Tibial nerve (tissue), 3 donors: ENCODE measurements at regions not wholly inside any gene's neighbourhood (a gene's known extent, or its start where the extent isn't known, plus 50 kb on each side); places are given as distances from the start of the nearest gene placed in this dataset.

ENCODE experiments used
- POLR2A ChIP-seq, 2 donors: fragments of 450-650 bp; IDR thresholded peaks; one replicate each; pipeline ENCODE4 v1.6.1; 2017; ENCODE audit warnings: antibody characterized with exemption in 2 of 2, mild to moderate bottlenecking in 2 of 2, moderate library complexity in 2 of 2
- TF ChIP-seq, protein P1 (sequence below), 5 experiments: fragments of 200-600 bp in 3 of 5; fragments of 450-650 bp in 2 of 5; sonication (generic) in 3 of 5; IDR thresholded peaks; one replicate each; pipeline ENCODE4 v1.5.1; 2016 to 2019; ENCODE audit warnings: antibody characterized with exemption in 5 of 5, mild to moderate bottlenecking in 3 of 5, moderate library complexity in 2 of 5

DNA sequence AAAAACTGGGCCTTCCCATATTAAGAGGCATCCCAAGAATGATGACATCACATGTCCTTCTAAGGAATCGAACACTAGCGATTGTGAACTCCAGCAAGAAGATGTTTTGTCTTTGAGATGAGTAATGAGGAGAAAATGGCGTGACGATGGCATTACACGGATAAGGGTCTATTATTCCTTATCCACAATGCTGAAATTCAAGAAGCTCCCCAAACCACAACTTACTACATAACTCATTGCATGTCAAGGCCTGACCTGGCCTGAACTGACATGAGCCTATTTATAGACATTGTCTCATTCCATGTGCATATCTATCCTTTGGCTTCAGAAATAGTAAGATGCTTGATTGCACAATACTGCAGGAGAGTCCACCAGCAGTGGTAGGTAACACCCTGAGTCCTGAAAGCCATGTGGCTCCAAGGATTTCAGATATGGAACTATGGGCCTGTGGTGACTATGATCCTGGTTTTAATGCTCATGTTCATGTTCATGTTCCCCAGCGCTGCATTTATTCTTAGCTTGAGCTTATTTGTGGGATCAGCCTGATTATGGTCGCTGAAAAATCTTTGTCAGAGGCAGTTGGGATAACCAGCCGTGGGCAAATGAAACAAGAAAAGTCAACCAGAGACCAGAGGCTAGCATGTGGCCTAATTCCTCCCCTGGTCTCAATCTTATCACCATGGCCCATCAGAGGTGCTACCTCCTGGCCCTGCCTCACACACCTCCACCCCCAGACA is 183.2 kb upstream of the JARID2 start:
- TF ChIP-seq, protein P1, sequence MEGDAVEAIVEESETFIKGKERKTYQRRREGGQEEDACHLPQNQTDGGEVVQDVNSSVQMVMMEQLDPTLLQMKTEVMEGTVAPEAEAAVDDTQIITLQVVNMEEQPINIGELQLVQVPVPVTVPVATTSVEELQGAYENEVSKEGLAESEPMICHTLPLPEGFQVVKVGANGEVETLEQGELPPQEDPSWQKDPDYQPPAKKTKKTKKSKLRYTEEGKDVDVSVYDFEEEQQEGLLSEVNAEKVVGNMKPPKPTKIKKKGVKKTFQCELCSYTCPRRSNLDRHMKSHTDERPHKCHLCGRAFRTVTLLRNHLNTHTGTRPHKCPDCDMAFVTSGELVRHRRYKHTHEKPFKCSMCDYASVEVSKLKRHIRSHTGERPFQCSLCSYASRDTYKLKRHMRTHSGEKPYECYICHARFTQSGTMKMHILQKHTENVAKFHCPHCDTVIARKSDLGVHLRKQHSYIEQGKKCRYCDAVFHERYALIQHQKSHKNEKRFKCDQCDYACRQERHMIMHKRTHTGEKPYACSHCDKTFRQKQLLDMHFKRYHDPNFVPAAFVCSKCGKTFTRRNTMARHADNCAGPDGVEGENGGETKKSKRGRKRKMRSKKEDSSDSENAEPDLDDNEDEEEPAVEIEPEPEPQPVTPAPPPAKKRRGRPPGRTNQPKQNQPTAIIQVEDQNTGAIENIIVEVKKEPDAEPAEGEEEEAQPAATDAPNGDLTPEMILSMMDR (IDR thresholded peaks at IDR 0.05) = no peak
- no peak for TF ChIP-seq POLR2A (IDR thresholded peaks at IDR 0.05)
